ENCODE measurements at regions not wholly inside any gene's neighbourhood (a gene's known extent, or its start where the extent isn't known, plus 50 kb on each side); places are given as distances from the start of the nearest gene placed in this dataset.

GRCh38 chrX:118199997-118200396 is 83.4 kb upstream of the KLHL13 start:
- no peak overlapping the region for H3K27ac ChIP-seq (replicated peaks)
- no peak for DNase-seq (ENCODE audit: low read depth in 1 of 2, low spot score in 1 of 2)

GRCh38 chrX:118205421-118206395 is 89.1 kb upstream of the KLHL13 start:
- no peak for TF ChIP-seq CTCF (IDR thresholded peaks at IDR 0.05; ENCODE audit: insufficient read depth, low read length)
- Histone ChIP-seq H3K27ac (replicated peaks) (no peak overlapping the region), H3K27me3 (ENCODE audit: insufficient read depth, poor library complexity, severe bottlenecking) (no peaks in the 10 kb centered on the region), H3K4me3 (replicated peaks; ENCODE audit: insufficient read depth, low read length) (no peak overlapping the region)
- DNase-seq (ENCODE audit: low read depth in 1 of 2, low spot score in 1 of 2): no peak

More at GRCh38 chrX:118199997-118200396, 83.4 kb upstream of the KLHL13 start:
- H3K4me3 ChIP-seq (replicated peaks; ENCODE audit: insufficient read depth, low read length): no peak overlapping the region
- TF ChIP-seq CTCF (IDR thresholded peaks at IDR 0.05; ENCODE audit: insufficient read depth, low read length): no peak
- no peaks in the 10 kb centered on the region for H3K27me3 ChIP-seq (ENCODE audit: insufficient read depth, poor library complexity, severe bottlenecking)

- TF ChIP-seq SPI1 (IDR thresholded peaks at IDR 0.05; ENCODE audit: borderline replicate concordance, low read depth) (no peak), POLR2AphosphoS5 (IDR thresholded peaks at IDR 0.05; ENCODE audit: low read depth) (no peak), GABPA (IDR thresholded peaks at IDR 0.05; ENCODE audit: low read depth) (no peak), REST (IDR thresholded peaks at IDR 0.05; ENCODE audit: insufficient replicate concordance, low read depth) (no peak), CTCF (IDR thresholded peaks at IDR 0.05; ENCODE audit: insufficient read depth, low read length) (no peak)
- Histone ChIP-seq H3K4me3 (replicated peaks; ENCODE audit: insufficient read depth, low read length) (no peak overlapping the region), H3K27ac (replicated peaks) (no peak overlapping the region), H3K27me3 (ENCODE audit: insufficient read depth, poor library complexity, severe bottlenecking) (no peaks in the 10 kb centered on the region)
- no peak for DNase-seq (ENCODE audit: low read depth in 1 of 2, low spot score in 1 of 2)
These were observed 91.3 kb upstream of the KLHL13 start for GRCh38 chrX:118207831-118208453.

- Histone ChIP-seq H3K27me3 (ENCODE audit: insufficient read depth, poor library complexity, severe bottlenecking) (no peaks in the 10 kb centered on the region), H3K27ac (replicated peaks) (no peak overlapping the region), H3K4me3 (replicated peaks; ENCODE audit: insufficient read depth, low read length) (no peak overlapping the region)
- no peak for DNase-seq (ENCODE audit: low read depth in 1 of 2, low spot score in 1 of 2)
- TF ChIP-seq GABPA (IDR thresholded peaks at IDR 0.05; ENCODE audit: low read depth) (no peak), SPI1 (IDR thresholded peaks at IDR 0.05; ENCODE audit: borderline replicate concordance, low read depth) (no peak), REST (IDR thresholded peaks at IDR 0.05; ENCODE audit: insufficient replicate concordance, low read depth) (no peak), POLR2AphosphoS5 (IDR thresholded peaks at IDR 0.05; ENCODE audit: low read depth) (no peak), CTCF (IDR thresholded peaks at IDR 0.05; ENCODE audit: insufficient read depth, low read length) (no peak)
These were observed 91.9 kb upstream of the KLHL13 start for GRCh38 chrX:118208481-118208880.
